Osteocyte (in vitro differentiated cells): ENCODE measurements at regions not wholly inside any gene's neighbourhood (a gene's known extent, or its start where the extent isn't known, plus 50 kb on each side); places are given as distances from the start of the nearest gene placed in this dataset.

Experiments used
- DNase-seq: peaks from one replicate; pipeline ENCODE4 v3.0.0; 2021; ENCODE audit warnings: mixed read lengths; ENCODE audit not compliant: unreplicated experiment; ENCODE audit errors: extremely low spot score
- H3K27ac Mint-ChIP-seq: one replicate; pipeline ENCODE4 v1.8.0; 2021; ENCODE audit warnings: mild to moderate bottlenecking, mixed read lengths; ENCODE audit not compliant: unreplicated experiment
- H3K27me3 Mint-ChIP-seq: one replicate; pipeline ENCODE4 v1.8.0; 2021; ENCODE audit warnings: mixed read lengths; ENCODE audit not compliant: unreplicated experiment
- H3K36me3 Mint-ChIP-seq: one replicate; pipeline ENCODE4 v1.8.0; 2021; ENCODE audit warnings: mixed read lengths; ENCODE audit not compliant: unreplicated experiment
- H3K4me1 Mint-ChIP-seq: one replicate; pipeline ENCODE4 v1.8.0; 2021; ENCODE audit warnings: mixed read lengths; ENCODE audit not compliant: unreplicated experiment
- H3K4me3 Mint-ChIP-seq: one replicate; pipeline ENCODE4 v1.8.0; 2021; ENCODE audit warnings: mild to moderate bottlenecking, moderate library complexity, mixed read lengths; ENCODE audit not compliant: unreplicated experiment
- H3K9me3 Mint-ChIP-seq: one replicate; pipeline ENCODE4 v1.8.0; 2021; ENCODE audit warnings: mixed read lengths; ENCODE audit not compliant: unreplicated experiment
- CTCF ChIP-seq: fragments of 200-600 bp; sonication (generic); IDR thresholded peaks from 2 replicates; pipeline ENCODE4 v1.5.0; 2021; ENCODE audit warnings: antibody characterized with exemption, mild to moderate bottlenecking, moderate library complexity

- no peaks in the 10 kb centered on the region for H3K27me3 Mint-ChIP-seq
- no peak overlapping the region for H3K27ac Mint-ChIP-seq
- H3K9me3 Mint-ChIP-seq, result peaks cover 55% of the 10 kb centered on the region
- H3K36me3 Mint-ChIP-seq, result no peaks in the 10 kb centered on the region
- no peak overlapping the region for H3K4me3 Mint-ChIP-seq
- DNase-seq, result no peak
- no peak for TF ChIP-seq CTCF
- no peaks in the 10 kb centered on the region for H3K4me1 Mint-ChIP-seq
Observed at GRCh38 chr1:4924356-4924755, 269.9 kb downstream of the AJAP1 start.

GRCh38 chr1:4916610-4917009 is 262.2 kb downstream of the AJAP1 start:
- no peak for DNase-seq
- Mint-ChIP-seq H3K27me3 (no peaks in the 10 kb centered on the region), H3K4me1 (no peaks in the 10 kb centered on the region), H3K9me3 (peaks cover 46% of the 10 kb centered on the region), H3K27ac (no peak overlapping the region), H3K36me3 (no peaks in the 10 kb centered on the region), H3K4me3 (no peak overlapping the region)
- no peak for TF ChIP-seq CTCF

- Mint-ChIP-seq H3K27ac (no peak overlapping the region), H3K36me3 (no peaks in the 10 kb centered on the region), H3K9me3 (peaks cover 55% of the 10 kb centered on the region), H3K27me3 (no peaks in the 10 kb centered on the region), H3K4me1 (no peaks in the 10 kb centered on the region), H3K4me3 (no peak overlapping the region)
- DNase-seq, result no peak
- no peak for TF ChIP-seq CTCF
Observed at GRCh38 chr1:4915154-4915553, 260.7 kb downstream of the AJAP1 start.

GRCh38 chr1:4908486-4908885 is 254.1 kb downstream of the AJAP1 start:
- TF ChIP-seq CTCF, result no peak
- Mint-ChIP-seq H3K9me3 (peaks cover 40% of the 10 kb centered on the region), H3K4me3 (no peak overlapping the region), H3K36me3 (no peaks in the 10 kb centered on the region), H3K27ac (no peak overlapping the region), H3K27me3 (no peaks in the 10 kb centered on the region), H3K4me1 (no peaks in the 10 kb centered on the region)
- DNase-seq, result no peak

GRCh38 chr1:4894566-4894965 is 240.2 kb downstream of the AJAP1 start:
- Mint-ChIP-seq H3K4me1 (no peaks in the 10 kb centered on the region), H3K4me3 (no peak overlapping the region), H3K27ac (no peak overlapping the region), H3K36me3 (no peaks in the 10 kb centered on the region), H3K9me3 (peaks cover 54% of the 10 kb centered on the region), H3K27me3 (no peaks in the 10 kb centered on the region)
- no peak for TF ChIP-seq CTCF
- no peak for DNase-seq
